SHP77 treated with DMSO at 0.1 percent for 48 hours (cell line): ENCODE measurements at regions not wholly inside any gene's neighbourhood (a gene's known extent, or its start where the extent isn't known, plus 50 kb on each side); places are given as distances from the start of the nearest gene placed in this dataset.
"Not testable (repeated sequence)": the region's sequence is repeated elsewhere in the genome, so short reads cannot be mapped to it uniquely, and the experiment has no call there.

Experiments
- DNase-seq: peaks from one replicate; lab custom pipeline; 2025; lab: John Stamatoyannopoulos, UW

GRCh38 chr9:10835791-10836463, 223.1 kb upstream of the PTPRD start:
- DNase-seq: no peak

- DNase-seq: no peak
Measured at GRCh38 chr9:10843151-10843550, 230.3 kb upstream of the PTPRD start.

- no peak for DNase-seq
Measured at GRCh38 chr9:10855847-10856246, 243.0 kb upstream of the PTPRD start.

- no peak for DNase-seq
Measured at GRCh38 chr9:10858817-10859216, 246.0 kb upstream of the PTPRD start.

GRCh38 chr9:10863476-10863875, 250.7 kb upstream of the PTPRD start:
- no peak for DNase-seq

GRCh38 chr9:10867194-10867593, 254.4 kb upstream of the PTPRD start:
- no peak for DNase-seq

GRCh38 chr9:10869687-10870086, 256.9 kb upstream of the PTPRD start:
- DNase-seq: no peak

- DNase-seq: no peak
Measured at GRCh38 chr9:10873999-10874398, 261.2 kb upstream of the PTPRD start.

- DNase-seq: no peak
Measured at GRCh38 chr9:10875752-10876151, 262.9 kb upstream of the PTPRD start.

GRCh38 chr9:10876333-10876732, 263.5 kb upstream of the PTPRD start:
- no peak for DNase-seq

- DNase-seq: not testable (repeated sequence)
Measured at GRCh38 chr9:10890266-10890665, 277.5 kb upstream of the PTPRD start.

- DNase-seq: no peak
Measured at GRCh38 chr9:10899509-10899908, 286.7 kb upstream of the PTPRD start.

GRCh38 chr9:10903969-10904368, 291.2 kb upstream of the PTPRD start:
- DNase-seq: no peak

- no peak for DNase-seq
Measured at GRCh38 chr9:10910779-10911178, 298.0 kb upstream of the PTPRD start.

GRCh38 chr9:10911373-10911772, 298.6 kb upstream of the PTPRD start:
- DNase-seq: no peak

- no peak for DNase-seq
Measured at GRCh38 chr9:10917001-10917400, 304.2 kb upstream of the PTPRD start.

- DNase-seq: no peak
Measured at GRCh38 chr9:10921671-10922070, 308.9 kb upstream of the PTPRD start.

GRCh38 chr9:10925896-10926295, 313.1 kb upstream of the PTPRD start:
- DNase-seq: no peak

- DNase-seq: no peak
Measured at GRCh38 chr9:10928372-10928771, 315.6 kb upstream of the PTPRD start.

GRCh38 chr9:10930081-10930480, 317.3 kb upstream of the PTPRD start:
- DNase-seq: no peak

GRCh38 chr9:10946676-10947410, 334.0 kb upstream of the PTPRD start:
- DNase-seq: no peak

- DNase-seq: no peak
Measured at GRCh38 chr9:10957878-10958277, 345.1 kb upstream of the PTPRD start.

- DNase-seq: no peak
Measured at GRCh38 chr9:10961883-10962282, 349.1 kb upstream of the PTPRD start.

GRCh38 chr9:10983251-10983650, 370.4 kb upstream of the PTPRD start:
- no peak for DNase-seq
